ENCODE measurements at regions not wholly inside any gene's neighbourhood (a gene's known extent, or its start where the extent isn't known, plus 50 kb on each side); places are given as distances from the start of the nearest gene placed in this dataset.

DNA sequence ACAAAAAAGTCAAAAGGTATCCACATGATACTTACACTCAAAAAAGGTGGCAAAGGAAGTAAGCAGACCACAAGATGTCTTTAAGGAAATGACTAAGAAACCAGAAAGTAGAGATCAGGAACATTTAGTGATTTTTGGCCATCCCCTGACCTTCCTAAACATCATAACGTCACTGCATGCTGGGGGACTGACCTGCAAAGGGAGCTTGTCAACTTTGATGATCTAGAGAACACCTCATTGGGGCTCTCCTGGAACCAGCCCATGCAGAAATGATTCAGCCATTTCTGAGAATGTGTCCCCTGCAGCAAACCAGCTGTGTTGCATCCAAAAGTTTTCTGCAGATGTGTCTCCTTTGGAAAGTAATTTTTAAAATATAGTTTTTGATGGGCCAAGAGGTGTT, 152.2 kb upstream of the RASSF8 start:
- H3K27ac ChIP-seq, result no peak overlapping the region
- no peak for TF ChIP-seq ZFX (IDR thresholded peaks at IDR 0.05; ENCODE audit: borderline replicate concordance)
- TF ChIP-seq, protein P1, sequence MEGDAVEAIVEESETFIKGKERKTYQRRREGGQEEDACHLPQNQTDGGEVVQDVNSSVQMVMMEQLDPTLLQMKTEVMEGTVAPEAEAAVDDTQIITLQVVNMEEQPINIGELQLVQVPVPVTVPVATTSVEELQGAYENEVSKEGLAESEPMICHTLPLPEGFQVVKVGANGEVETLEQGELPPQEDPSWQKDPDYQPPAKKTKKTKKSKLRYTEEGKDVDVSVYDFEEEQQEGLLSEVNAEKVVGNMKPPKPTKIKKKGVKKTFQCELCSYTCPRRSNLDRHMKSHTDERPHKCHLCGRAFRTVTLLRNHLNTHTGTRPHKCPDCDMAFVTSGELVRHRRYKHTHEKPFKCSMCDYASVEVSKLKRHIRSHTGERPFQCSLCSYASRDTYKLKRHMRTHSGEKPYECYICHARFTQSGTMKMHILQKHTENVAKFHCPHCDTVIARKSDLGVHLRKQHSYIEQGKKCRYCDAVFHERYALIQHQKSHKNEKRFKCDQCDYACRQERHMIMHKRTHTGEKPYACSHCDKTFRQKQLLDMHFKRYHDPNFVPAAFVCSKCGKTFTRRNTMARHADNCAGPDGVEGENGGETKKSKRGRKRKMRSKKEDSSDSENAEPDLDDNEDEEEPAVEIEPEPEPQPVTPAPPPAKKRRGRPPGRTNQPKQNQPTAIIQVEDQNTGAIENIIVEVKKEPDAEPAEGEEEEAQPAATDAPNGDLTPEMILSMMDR (IDR thresholded peaks at IDR 0.05), result no peak

DNA sequence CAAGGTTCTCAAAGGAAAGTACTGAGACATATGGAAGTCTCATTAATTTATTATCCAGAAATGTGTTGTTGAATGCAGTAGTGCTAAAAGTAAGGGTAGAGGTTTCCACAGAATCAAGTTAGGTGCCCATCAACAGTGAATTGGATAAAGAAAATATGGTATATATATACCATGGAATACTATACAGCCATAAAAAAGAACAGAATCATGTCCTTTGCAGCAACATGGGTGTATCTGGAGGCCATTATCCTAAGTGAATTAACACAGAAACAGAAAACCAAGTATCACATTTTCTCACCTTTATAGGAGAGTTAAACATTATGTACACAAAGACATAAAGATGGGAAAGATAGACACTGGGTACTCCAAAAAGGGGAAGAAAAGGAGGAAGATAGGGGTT, 149.9 kb upstream of the RASSF8 start:
- H3K27ac ChIP-seq, result no peak overlapping the region
- TF ChIP-seq ZFX (IDR thresholded peaks at IDR 0.05; ENCODE audit: borderline replicate concordance), result no peak
- TF ChIP-seq, protein P1 (IDR thresholded peaks at IDR 0.05), result no peak

DNA sequence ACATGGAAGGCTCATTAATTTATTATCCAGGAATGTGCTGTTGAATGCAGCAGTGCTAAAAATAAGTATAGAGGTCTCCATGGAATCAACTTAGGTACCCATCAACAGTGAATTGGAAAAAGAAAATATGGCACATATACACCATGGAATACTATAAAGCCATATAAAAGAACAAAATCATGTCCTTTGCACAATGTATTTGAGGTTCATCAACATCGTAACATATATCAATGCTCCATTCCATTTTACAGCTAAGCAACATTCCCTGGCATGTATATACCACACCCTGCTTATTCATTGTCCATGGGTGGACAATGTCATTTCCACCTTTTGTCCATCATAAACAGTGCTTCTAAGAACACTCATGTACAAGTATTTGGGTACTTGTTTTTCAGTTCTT, 147.8 kb upstream of the RASSF8 start:
- H3K27ac ChIP-seq, result no peak overlapping the region
- TF ChIP-seq, protein P1 (IDR thresholded peaks at IDR 0.05), result no peak

GRCh38 chr12:25811656-25812126, 146.8 kb upstream of the RASSF8 start:
- H3K27ac ChIP-seq, result no peak overlapping the region
- TF ChIP-seq ZFX (IDR thresholded peaks at IDR 0.05; ENCODE audit: borderline replicate concordance), result no peak
- TF ChIP-seq, protein P1 (IDR thresholded peaks at IDR 0.05), result no peak

DNA sequence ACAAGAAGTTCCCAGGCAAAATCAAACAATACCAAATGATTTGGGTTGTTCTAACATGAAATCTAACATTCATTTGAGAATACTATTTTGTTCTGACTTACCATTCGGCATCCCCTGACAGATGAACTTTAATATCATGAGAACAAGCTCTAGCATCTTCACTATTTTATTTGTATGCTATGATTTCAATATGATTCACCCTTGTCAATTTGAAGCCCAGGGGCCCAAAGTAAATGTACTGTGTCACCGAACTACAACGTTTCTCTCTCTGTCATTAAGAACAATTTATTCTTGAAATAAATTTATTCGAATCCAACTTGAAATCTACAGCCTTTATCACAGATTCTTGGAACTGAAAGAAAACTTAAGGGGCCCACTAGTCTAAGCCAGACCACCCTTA, 146.2 kb upstream of the RASSF8 start:
- H3K27ac ChIP-seq, result no peak overlapping the region
- TF ChIP-seq ZFX (IDR thresholded peaks at IDR 0.05; ENCODE audit: borderline replicate concordance), result no peak
- TF ChIP-seq, protein P1 (IDR thresholded peaks at IDR 0.05), result no peak

- peak overlapping the region; percentile 70 for H3K27ac ChIP-seq
- TF ChIP-seq ZFX (IDR thresholded peaks at IDR 0.05; ENCODE audit: borderline replicate concordance), result no peak
- TF ChIP-seq, protein P1 (IDR thresholded peaks at IDR 0.05), result peak; percentile 57
Measured at GRCh38 chr12:25813843-25814242, 144.6 kb upstream of the RASSF8 start.

DNA sequence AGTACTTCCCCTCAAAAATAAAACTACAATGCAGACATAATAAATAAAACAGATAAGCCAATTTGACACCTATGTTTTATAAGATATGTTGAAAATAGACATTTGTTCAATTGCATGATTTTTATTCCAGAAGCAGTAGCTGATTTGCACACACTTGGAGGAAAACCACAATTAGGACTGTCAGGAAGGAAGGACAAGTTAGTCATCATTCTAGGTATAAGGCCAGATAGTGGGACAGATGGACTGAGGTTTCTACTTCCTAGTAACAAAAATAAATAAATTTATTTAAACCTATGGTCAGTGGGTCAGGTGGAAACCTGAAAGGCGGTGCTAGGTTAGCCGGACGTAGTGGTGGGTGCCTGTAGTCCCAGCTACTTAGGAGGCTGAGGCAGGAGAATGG, 141.8 kb upstream of the RASSF8 start:
- H3K27ac ChIP-seq, result no peak overlapping the region
- TF ChIP-seq, protein P1 (IDR thresholded peaks at IDR 0.05), result no peak
- TF ChIP-seq ZFX (IDR thresholded peaks at IDR 0.05; ENCODE audit: borderline replicate concordance), result no peak
